ENCODE measurements at regions not wholly inside any gene's neighbourhood (a gene's known extent, or its start where the extent isn't known, plus 50 kb on each side); places are given as distances from the start of the nearest gene placed in this dataset.

DNA sequence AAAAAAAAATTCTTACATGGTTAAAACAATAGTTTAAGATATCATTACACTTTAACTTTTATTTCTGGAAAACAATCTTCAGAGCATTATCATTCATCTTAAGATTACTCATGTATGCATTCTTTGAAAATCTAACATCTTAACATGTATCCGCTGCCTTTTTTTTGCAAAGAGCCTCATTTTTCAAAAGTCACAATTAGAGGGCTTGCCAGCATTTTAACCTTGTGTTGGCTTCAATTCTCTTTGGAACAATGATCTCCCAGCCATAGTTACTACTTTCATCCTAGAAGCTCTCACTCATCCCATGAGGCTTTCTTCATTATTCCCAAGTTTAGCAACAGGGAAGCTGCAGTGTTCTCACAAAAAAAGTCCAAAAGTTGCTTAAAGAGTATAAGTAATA lies 330.8 kb downstream of the BCKDHB start:
- no peak for TF ChIP-seq POLR2AphosphoS5 (IDR thresholded peaks at IDR 0.05; ENCODE audit: insufficient read depth in 1 of 2, low read depth in 1 of 2)
- no peak for TF ChIP-seq POLR2A (IDR thresholded peaks at IDR 0.05)
- no peak for TF ChIP-seq CTCF (IDR thresholded peaks at IDR 0.05)
